SK-N-SH treated with all-trans-retinoic acid at 6 μM for 48 hours (cell line): ENCODE measurements at regions not wholly inside any gene's neighbourhood (a gene's known extent, or its start where the extent isn't known, plus 50 kb on each side); places are given as distances from the start of the nearest gene placed in this dataset.

Source experiments
- ATAC-seq: fragments of 200-7000 bp; cut with Tn5 transposase; 3 replicates; pipeline ENCODE4 v1.9.1; 2020; ENCODE audit warnings: mild to moderate bottlenecking, moderate library complexity
- ARNTL ChIP-seq: fragments of 450-650 bp; formaldehyde crosslinking; IDR thresholded peaks from 2 replicates; pipeline ENCODE4 v1.5.0; 2020; ENCODE audit warnings: low read depth, mild to moderate bottlenecking, moderate library complexity, borderline replicate concordance
- BACH2 ChIP-seq: fragments of 250-450 bp; sonication (Bioruptor Pico); IDR thresholded peaks from 2 replicates; pipeline ENCODE4 v1.9.0; 2021; ENCODE audit warnings: mild to moderate bottlenecking, borderline replicate concordance
- CSDC2 ChIP-seq: fragments of 250-450 bp; sonication (Bioruptor Pico); IDR thresholded peaks from 2 replicates; pipeline ENCODE4 v1.5.0; 2020; ENCODE audit warnings: mild to moderate bottlenecking, moderate library complexity
- ESRRG ChIP-seq: fragments of 250-450 bp; sonication (Bioruptor Pico); IDR thresholded peaks from 2 replicates; pipeline ENCODE4 v1.6.1; 2021; ENCODE audit warnings: mild to moderate bottlenecking
- GLIS3 ChIP-seq: fragments of 250-450 bp; sonication (Bioruptor Pico); IDR thresholded peaks from 2 replicates; pipeline ENCODE4 v1.5.0; 2020; ENCODE audit warnings: mild to moderate bottlenecking, moderate library complexity
- ISL1 ChIP-seq: fragments of 250-450 bp; sonication (Bioruptor Pico); IDR thresholded peaks from 2 replicates; pipeline ENCODE4 v2.1.2; 2022; ENCODE audit warnings: mild to moderate bottlenecking, moderate library complexity
- OSR1 ChIP-seq: fragments of 250-450 bp; sonication (Bioruptor Pico); IDR thresholded peaks from 2 replicates; pipeline ENCODE4 v1.8.0; 2022; ENCODE audit warnings: moderate library complexity, mild to moderate bottlenecking, inconsistent platforms
- PPARA ChIP-seq: fragments of 250-450 bp; sonication (Bioruptor Pico); IDR thresholded peaks from 2 replicates; pipeline ENCODE4 v1.5.0; 2020; ENCODE audit warnings: mild to moderate bottlenecking, borderline replicate concordance
- RARB ChIP-seq: fragments of 250-450 bp; sonication (Bioruptor Pico); IDR thresholded peaks from 2 replicates; pipeline ENCODE4 v1.8.0; 2021; ENCODE audit warnings: mild to moderate bottlenecking, moderate library complexity
- SNAI2 ChIP-seq: fragments of 250-450 bp; sonication (Bioruptor Pico); IDR thresholded peaks from 2 replicates; pipeline ENCODE4 v1.5.0; 2020; ENCODE audit warnings: mild to moderate bottlenecking, moderate library complexity
- TCF4 ChIP-seq: fragments of 250-450 bp; sonication (Bioruptor Pico); IDR thresholded peaks from 2 replicates; pipeline ENCODE4 v1.8.0; 2021; ENCODE audit warnings: mild to moderate bottlenecking, moderate library complexity, borderline replicate concordance
- TOX ChIP-seq: fragments of 250-450 bp; sonication (Bioruptor Pico); IDR thresholded peaks from 2 replicates; pipeline ENCODE4 v1.8.0; 2021; ENCODE audit warnings: mild to moderate bottlenecking, moderate library complexity, borderline replicate concordance
- ZC3H10 ChIP-seq: fragments of 250-450 bp; sonication (Bioruptor Pico); IDR thresholded peaks from 2 replicates; pipeline ENCODE4 v1.5.1; 2021; ENCODE audit warnings: mild to moderate bottlenecking, moderate library complexity
- ZFP3 ChIP-seq: fragments of 250-450 bp; sonication (Bioruptor Pico); IDR thresholded peaks from 2 replicates; pipeline ENCODE4 v1.5.0; 2020; ENCODE audit warnings: mild to moderate bottlenecking, moderate library complexity
- ZFP30 ChIP-seq: fragments of 450-650 bp; formaldehyde crosslinking; IDR thresholded peaks from 2 replicates; pipeline ENCODE4 v1.5.0; 2022; ENCODE audit warnings: mild to moderate bottlenecking, moderate library complexity
- ZNF565 ChIP-seq: fragments of 450-650 bp; formaldehyde crosslinking; conservative IDR thresholded peaks from 2 replicates; pipeline ENCODE4 v1.5.0; 2020; ENCODE audit warnings: low read depth, mild to moderate bottlenecking, moderate library complexity
- ZNF70 ChIP-seq: fragments of 450-650 bp; formaldehyde crosslinking; IDR thresholded peaks from 2 replicates; pipeline ENCODE4 v1.5.0; 2020; ENCODE audit warnings: mild to moderate bottlenecking, moderate library complexity
- TF ChIP-seq, protein P1 (sequence below): fragments of 250-450 bp; sonication (Bioruptor Pico); IDR thresholded peaks from 2 replicates; pipeline ENCODE4 v1.5.1; 2021; ENCODE audit warnings: mild to moderate bottlenecking, moderate library complexity
- TF ChIP-seq, protein P2 (sequence below): fragments of 250-450 bp; sonication (Bioruptor Pico); IDR thresholded peaks from 2 replicates; pipeline ENCODE4 v1.5.1; 2020; ENCODE audit warnings: low read depth, mild to moderate bottlenecking, moderate library complexity
- TF ChIP-seq, protein P3 (sequence below): fragments of 250-450 bp; sonication (Bioruptor Pico); IDR thresholded peaks from 2 replicates; pipeline ENCODE4 v1.5.0; 2020; ENCODE audit warnings: mild to moderate bottlenecking, moderate library complexity
- TF ChIP-seq, protein P4 (sequence below): fragments of 250-450 bp; sonication (Bioruptor Pico); IDR thresholded peaks from 2 replicates; pipeline ENCODE4 v1.8.0; 2020; ENCODE audit warnings: mild to moderate bottlenecking, moderate library complexity, borderline replicate concordance

DNA sequence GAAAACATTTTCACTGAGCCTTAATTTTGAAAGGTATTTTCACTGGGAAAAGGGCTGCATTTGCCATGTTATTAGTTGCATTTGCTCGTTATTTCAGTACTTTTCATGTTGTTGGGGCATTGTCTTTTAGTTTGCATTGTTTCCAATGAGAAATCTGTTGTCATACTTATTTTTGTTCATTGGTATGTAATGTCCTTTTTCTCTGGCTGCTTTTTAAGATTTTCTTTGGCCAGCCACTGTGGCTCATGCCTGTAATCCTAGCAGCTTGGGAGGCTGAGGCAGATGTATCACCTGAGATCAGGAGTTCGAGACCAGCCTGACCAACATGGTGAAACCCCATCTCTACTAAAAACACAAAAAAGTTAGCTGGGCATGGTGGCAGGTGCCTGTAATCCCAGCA lies 379.9 kb downstream of the SAMD5 start:
- ATAC-seq, result no peak
- no peak for TF ChIP-seq ZNF565 (CRISPR knock-in tag)
- no peak for TF ChIP-seq ESRRG (CRISPR knock-in tag)
- TF ChIP-seq ZNF70, result no peak
- no peak for TF ChIP-seq OSR1 (CRISPR knock-in tag)
- no peak for TF ChIP-seq BACH2 (CRISPR knock-in tag)
- TF ChIP-seq SNAI2 (CRISPR knock-in tag), result no peak

DNA sequence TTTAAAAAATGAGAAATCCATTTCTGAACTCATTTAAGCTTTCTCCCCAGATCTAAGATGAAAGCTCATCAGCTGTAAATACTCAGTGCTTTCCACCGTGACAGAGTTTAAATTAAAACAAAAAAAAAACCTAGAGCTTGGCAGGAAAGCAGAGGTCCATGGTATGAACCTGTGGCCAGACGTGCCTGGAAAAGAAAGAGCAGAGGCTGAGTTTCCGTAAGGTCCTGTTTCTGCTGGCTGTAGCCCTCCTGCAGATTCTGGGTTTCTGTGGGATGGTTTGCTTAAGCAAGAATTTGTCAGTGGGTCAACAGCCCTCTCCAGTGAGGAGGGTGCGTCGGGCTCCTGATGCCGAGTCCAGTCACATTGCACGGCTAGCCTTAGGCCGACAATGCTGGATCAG lies 383.2 kb downstream of the SAMD5 start:
- TF ChIP-seq TCF4 (CRISPR knock-in tag), result no peak
- TF ChIP-seq RARB (CRISPR knock-in tag), result no peak
- no peak for TF ChIP-seq ZC3H10 (CRISPR knock-in tag)
- no peak for TF ChIP-seq PPARA (CRISPR knock-in tag)
- no peak for TF ChIP-seq ESRRG (CRISPR knock-in tag)
- TF ChIP-seq SNAI2 (CRISPR knock-in tag), result no peak
- TF ChIP-seq ZFP3 (CRISPR knock-in tag), result no peak
- no peak for TF ChIP-seq BACH2 (CRISPR knock-in tag)
- no peak for TF ChIP-seq CSDC2 (CRISPR knock-in tag)
- TF ChIP-seq, protein P1, sequence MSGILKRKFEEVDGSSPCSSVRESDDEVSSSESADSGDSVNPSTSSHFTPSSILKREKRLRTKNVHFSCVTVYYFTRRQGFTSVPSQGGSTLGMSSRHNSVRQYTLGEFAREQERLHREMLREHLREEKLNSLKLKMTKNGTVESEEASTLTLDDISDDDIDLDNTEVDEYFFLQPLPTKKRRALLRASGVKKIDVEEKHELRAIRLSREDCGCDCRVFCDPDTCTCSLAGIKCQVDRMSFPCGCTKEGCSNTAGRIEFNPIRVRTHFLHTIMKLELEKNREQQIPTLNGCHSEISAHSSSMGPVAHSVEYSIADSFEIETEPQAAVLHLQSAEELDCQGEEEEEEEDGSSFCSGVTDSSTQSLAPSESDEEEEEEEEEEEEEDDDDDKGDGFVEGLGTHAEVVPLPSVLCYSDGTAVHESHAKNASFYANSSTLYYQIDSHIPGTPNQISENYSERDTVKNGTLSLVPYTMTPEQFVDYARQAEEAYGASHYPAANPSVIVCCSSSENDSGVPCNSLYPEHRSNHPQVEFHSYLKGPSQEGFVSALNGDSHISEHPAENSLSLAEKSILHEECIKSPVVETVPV (CRISPR knock-in tag), result no peak
- TF ChIP-seq, protein P2, sequence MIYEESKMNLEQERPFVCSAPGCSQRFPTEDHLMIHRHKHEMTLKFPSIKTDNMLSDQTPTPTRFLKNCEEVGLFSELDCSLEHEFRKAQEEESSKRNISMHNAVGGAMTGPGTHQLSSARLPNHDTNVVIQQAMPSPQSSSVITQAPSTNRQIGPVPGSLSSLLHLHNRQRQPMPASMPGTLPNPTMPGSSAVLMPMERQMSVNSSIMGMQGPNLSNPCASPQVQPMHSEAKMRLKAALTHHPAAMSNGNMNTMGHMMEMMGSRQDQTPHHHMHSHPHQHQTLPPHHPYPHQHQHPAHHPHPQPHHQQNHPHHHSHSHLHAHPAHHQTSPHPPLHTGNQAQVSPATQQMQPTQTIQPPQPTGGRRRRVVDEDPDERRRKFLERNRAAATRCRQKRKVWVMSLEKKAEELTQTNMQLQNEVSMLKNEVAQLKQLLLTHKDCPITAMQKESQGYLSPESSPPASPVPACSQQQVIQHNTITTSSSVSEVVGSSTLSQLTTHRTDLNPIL, result no peak
- TF ChIP-seq GLIS3, result no peak
- TF ChIP-seq ZNF565 (CRISPR knock-in tag), result no peak
- ATAC-seq, result no peak

DNA sequence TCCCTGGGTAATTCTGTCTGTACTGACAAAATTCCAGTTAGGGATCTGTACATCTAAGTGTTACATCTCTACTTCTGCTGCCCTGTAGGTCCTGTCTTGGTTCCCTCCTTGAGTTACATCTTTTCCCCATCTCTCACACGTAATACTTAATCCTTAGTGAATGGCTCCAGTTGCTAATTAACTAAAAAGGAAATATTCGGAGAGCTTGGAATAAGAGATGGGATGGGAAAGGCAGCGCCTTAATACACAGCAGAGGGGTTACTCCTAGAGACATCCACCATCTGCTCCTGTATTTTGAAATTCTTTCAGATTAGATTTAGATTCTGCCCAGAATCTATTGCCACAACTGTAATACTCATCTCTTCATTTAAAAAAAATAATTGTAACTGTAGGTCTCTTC lies 384.0 kb downstream of the SAMD5 start:
- TF ChIP-seq, protein P3, sequence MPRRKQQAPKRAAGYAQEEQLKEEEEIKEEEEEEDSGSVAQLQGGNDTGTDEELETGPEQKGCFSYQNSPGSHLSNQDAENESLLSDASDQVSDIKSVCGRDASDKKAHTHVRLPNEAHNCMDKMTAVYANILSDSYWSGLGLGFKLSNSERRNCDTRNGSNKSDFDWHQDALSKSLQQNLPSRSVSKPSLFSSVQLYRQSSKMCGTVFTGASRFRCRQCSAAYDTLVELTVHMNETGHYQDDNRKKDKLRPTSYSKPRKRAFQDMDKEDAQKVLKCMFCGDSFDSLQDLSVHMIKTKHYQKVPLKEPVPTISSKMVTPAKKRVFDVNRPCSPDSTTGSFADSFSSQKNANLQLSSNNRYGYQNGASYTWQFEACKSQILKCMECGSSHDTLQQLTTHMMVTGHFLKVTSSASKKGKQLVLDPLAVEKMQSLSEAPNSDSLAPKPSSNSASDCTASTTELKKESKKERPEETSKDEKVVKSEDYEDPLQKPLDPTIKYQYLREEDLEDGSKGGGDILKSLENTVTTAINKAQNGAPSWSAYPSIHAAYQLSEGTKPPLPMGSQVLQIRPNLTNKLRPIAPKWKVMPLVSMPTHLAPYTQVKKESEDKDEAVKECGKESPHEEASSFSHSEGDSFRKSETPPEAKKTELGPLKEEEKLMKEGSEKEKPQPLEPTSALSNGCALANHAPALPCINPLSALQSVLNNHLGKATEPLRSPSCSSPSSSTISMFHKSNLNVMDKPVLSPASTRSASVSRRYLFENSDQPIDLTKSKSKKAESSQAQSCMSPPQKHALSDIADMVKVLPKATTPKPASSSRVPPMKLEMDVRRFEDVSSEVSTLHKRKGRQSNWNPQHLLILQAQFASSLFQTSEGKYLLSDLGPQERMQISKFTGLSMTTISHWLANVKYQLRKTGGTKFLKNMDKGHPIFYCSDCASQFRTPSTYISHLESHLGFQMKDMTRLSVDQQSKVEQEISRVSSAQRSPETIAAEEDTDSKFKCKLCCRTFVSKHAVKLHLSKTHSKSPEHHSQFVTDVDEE (CRISPR knock-in tag), result no peak
- TF ChIP-seq GLIS3 (no peak), ESRRG (CRISPR knock-in tag) (no peak), SNAI2 (CRISPR knock-in tag) (no peak), ZFP3 (CRISPR knock-in tag) (no peak), TOX (no peak), ARNTL (CRISPR knock-in tag) (no peak), OSR1 (CRISPR knock-in tag) (no peak), TCF4 (CRISPR knock-in tag) (no peak), BACH2 (CRISPR knock-in tag) (no peak), ZFP30 (no peak), ISL1 (CRISPR knock-in tag) (no peak), ZNF70 (no peak)
- TF ChIP-seq, protein P1 (CRISPR knock-in tag), result no peak
- TF ChIP-seq, protein P4, sequence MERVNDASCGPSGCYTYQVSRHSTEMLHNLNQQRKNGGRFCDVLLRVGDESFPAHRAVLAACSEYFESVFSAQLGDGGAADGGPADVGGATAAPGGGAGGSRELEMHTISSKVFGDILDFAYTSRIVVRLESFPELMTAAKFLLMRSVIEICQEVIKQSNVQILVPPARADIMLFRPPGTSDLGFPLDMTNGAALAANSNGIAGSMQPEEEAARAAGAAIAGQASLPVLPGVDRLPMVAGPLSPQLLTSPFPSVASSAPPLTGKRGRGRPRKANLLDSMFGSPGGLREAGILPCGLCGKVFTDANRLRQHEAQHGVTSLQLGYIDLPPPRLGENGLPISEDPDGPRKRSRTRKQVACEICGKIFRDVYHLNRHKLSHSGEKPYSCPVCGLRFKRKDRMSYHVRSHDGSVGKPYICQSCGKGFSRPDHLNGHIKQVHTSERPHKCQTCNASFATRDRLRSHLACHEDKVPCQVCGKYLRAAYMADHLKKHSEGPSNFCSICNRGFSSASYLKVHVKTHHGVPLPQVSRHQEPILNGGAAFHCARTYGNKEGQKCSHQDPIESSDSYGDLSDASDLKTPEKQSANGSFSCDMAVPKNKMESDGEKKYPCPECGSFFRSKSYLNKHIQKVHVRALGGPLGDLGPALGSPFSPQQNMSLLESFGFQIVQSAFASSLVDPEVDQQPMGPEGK (CRISPR knock-in tag), result no peak
- TF ChIP-seq, protein P2, result no peak
- no peak for ATAC-seq
